Activated naive CD8-positive, alpha-beta T cell treated with anti-CD3 and anti-CD28 coated beads, Interleukin-2, amount 50 U/mL, for 24 hours (primary cell): ENCODE measurements at regions not wholly inside any gene's neighbourhood (a gene's known extent, or its start where the extent isn't known, plus 50 kb on each side); places are given as distances from the start of the nearest gene placed in this dataset.

Experiments used
- ATAC-seq: fragments of 150-1000 bp; cut with Tn5 transposase; one replicate; pipeline ENCODE4 v1.10.0; 2021
- DNase-seq: peaks from one replicate; pipeline ENCODE4 v3.0.0; 2021
- H3K27ac Mint-ChIP-seq: one replicate; pipeline ENCODE4 v1.8.0; 2021; ENCODE audit warnings: mild to moderate bottlenecking, mixed read lengths
- H3K27me3 Mint-ChIP-seq: one replicate; pipeline ENCODE4 v1.8.0; 2021; ENCODE audit warnings: mixed read lengths
- H3K36me3 Mint-ChIP-seq: one replicate; pipeline ENCODE4 v1.8.0; 2021; ENCODE audit warnings: low read depth, mixed read lengths
- H3K4me1 Mint-ChIP-seq: one replicate; pipeline ENCODE4 v1.8.0; 2021; ENCODE audit warnings: mixed read lengths
- H3K4me3 Mint-ChIP-seq: one replicate; pipeline ENCODE4 v1.8.0; 2021; ENCODE audit warnings: mild to moderate bottlenecking, moderate library complexity, mixed read lengths
- H3K9me3 Mint-ChIP-seq: one replicate; pipeline ENCODE4 v1.8.0; 2021; ENCODE audit warnings: mixed read lengths

DNA sequence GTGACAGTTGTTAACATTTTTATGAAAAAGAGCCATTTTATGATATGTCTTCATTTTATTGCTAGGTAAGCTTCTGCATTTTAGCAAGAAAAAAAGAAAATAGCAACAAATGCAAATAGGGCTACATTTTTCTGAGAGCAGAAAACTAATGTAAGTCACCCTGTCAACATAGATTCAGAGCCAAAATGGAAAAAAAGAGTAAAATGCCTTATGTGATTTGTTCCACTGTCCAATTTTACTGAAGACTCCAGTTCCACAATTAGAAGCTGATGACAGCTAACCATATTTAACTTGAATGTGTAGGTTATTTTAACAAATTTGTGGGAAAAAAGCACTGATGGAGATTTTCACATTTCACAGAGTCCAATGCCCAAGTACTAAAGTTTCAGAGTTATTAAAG, 772.3 kb downstream of the FAT4 start:
- no peaks in the 10 kb centered on the region for H3K36me3 Mint-ChIP-seq

DNA sequence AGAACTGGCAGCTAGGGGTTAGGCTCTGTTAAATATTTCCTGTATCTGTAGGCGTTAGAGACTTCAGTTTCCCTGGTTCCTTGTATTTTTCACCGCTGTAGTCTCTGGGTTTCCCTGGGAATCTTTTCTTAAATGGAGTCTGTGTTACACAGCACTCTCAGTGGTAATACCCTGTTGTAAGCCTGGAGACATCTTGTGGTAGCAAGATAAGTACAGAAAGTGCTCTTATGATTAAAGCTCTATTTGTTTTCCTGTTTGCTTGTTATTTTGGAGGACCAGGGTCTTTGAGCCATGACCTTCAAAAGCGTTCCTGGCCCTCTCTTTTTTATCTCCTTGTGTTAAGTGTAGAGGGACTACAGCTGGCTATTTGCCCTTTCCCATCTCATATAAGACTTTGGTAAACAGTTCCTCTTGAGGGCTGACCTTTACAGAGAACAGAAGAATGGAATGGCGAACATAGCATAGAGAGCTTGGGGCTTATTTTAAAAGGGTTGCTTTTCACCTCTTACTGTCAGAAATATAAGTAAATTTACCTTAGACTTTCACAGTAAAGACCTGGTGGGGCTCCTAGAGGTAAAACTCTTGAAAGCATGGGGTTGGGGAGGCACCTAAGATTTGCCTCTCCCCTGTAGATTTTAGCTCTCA, 782.5 kb downstream of the FAT4 start:
- Mint-ChIP-seq H3K4me1 (no peaks in the 10 kb centered on the region), H3K36me3 (no peaks in the 10 kb centered on the region), H3K27ac (no peak overlapping the region), H3K27me3 (no peaks in the 10 kb centered on the region), H3K9me3 (peaks cover 13% of the 10 kb centered on the region), H3K4me3 (no peak overlapping the region)
- no peak for ATAC-seq
- DNase-seq = no peak

More for the DNA sequence above, 772.3 kb downstream of the FAT4 start:
- no peak for DNase-seq
- no peaks in the 10 kb centered on the region for H3K27me3 Mint-ChIP-seq
- no peak for ATAC-seq
- H3K9me3 Mint-ChIP-seq = peaks cover 3% of the 10 kb centered on the region
- H3K27ac Mint-ChIP-seq = no peak overlapping the region
- H3K4me1 Mint-ChIP-seq = no peaks in the 10 kb centered on the region
- H3K4me3 Mint-ChIP-seq = no peak overlapping the region

GRCh38 chr4:126106658-126107057, 791.9 kb downstream of the FAT4 start:
- Mint-ChIP-seq H3K9me3 (peaks cover 15% of the 10 kb centered on the region), H3K4me1 (no peaks in the 10 kb centered on the region), H3K4me3 (no peak overlapping the region), H3K27me3 (no peaks in the 10 kb centered on the region), H3K27ac (no peak overlapping the region), H3K36me3 (no peaks in the 10 kb centered on the region)
- DNase-seq (no peak), ATAC-seq (no peak)

DNA sequence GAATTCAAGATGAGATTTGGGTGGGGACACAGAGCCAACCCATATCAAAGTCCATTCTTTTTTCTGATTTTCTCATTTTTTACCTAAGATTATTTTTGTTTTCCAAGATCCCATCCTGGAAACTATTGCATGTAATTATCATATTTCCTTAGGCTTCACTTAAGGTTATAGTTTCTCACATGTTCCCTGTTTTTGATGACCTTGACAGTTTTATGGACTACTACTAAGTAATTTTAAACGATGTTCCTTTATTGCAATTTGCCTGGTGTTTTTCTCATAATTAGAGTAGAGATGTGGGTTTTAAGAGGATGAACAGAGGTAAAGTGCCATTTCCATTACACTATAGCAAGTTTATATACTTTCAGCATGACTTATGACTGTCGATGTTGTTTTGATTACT, 795.1 kb downstream of the FAT4 start:
- no peaks in the 10 kb centered on the region for H3K36me3 Mint-ChIP-seq
- H3K4me3 Mint-ChIP-seq = no peak overlapping the region
- no peak for ATAC-seq
- peaks cover 25% of the 10 kb centered on the region for H3K9me3 Mint-ChIP-seq
- H3K4me1 Mint-ChIP-seq = no peaks in the 10 kb centered on the region
- no peak overlapping the region for H3K27ac Mint-ChIP-seq
- no peak for DNase-seq
- H3K27me3 Mint-ChIP-seq = no peaks in the 10 kb centered on the region

GRCh38 chr4:126113058-126113457, 798.3 kb downstream of the FAT4 start:
- H3K4me1 Mint-ChIP-seq = no peaks in the 10 kb centered on the region
- H3K9me3 Mint-ChIP-seq = peaks cover 21% of the 10 kb centered on the region
- no peak overlapping the region for H3K27ac Mint-ChIP-seq
- no peaks in the 10 kb centered on the region for H3K36me3 Mint-ChIP-seq
- DNase-seq (no peak), ATAC-seq (no peak)
- no peaks in the 10 kb centered on the region for H3K27me3 Mint-ChIP-seq
- H3K4me3 Mint-ChIP-seq = no peak overlapping the region

DNA sequence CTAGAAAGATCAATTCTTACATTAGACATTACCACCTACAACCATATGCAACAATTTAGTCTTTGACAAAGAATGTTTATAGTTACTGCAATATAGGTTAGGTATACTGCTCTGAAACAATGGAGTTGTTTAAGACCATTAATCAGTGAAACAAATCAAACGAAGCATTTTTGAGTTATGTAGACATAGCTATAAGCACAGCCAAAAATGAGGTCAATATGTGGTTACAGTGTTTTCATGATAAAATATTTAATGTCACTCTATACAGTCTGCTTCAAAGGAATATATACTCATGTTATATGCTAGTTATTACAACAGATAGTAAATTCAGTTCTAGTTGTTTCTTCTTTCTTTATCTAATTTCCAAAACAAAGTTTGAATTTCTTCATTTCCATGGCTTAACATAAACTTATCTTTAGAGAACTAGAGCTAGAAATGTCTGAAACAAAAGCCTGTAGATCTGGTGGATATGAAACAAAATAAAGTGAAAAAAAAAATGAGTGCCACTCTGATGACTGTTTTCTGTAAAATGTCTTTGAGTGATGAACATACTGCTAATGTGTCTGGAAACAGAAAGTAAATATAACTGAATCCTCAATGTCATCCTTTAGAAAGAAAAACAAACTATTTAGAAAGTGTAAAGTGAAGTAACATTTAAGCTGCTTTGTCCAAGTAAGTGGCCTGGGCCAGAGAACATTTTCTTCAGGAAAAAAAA, 809.0 kb downstream of the FAT4 start:
- Mint-ChIP-seq H3K4me1 (no peaks in the 10 kb centered on the region), H3K27ac (no peak overlapping the region), H3K36me3 (no peaks in the 10 kb centered on the region), H3K4me3 (no peak overlapping the region), H3K27me3 (no peaks in the 10 kb centered on the region), H3K9me3 (peaks cover under 1% of the 10 kb centered on the region)
- DNase-seq = no peak
- ATAC-seq = no peak

DNA sequence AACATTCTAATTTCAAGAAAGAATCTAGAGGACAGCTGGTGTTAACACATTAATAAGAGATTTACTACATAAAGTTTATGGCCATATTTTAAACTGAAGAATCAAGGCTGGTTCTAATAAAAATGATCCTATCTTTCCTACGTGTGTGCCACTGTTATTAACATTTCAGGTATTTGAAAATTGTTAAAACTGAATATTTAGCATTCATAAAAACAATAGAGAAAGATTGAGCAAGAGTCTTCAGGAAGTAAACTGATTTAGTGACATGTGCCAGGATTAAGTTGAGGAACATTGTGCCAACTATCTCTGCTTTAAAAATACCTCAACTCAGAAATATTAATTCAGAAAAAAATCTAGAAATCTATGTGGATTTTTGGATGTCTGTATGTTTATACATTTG, 810.1 kb downstream of the FAT4 start:
- H3K27me3 Mint-ChIP-seq = no peaks in the 10 kb centered on the region
- no peak overlapping the region for H3K27ac Mint-ChIP-seq
- DNase-seq (no peak), ATAC-seq (no peak)
- H3K36me3 Mint-ChIP-seq = no peaks in the 10 kb centered on the region
- H3K4me3 Mint-ChIP-seq = no peak overlapping the region
- no peaks in the 10 kb centered on the region for H3K4me1 Mint-ChIP-seq
- H3K9me3 Mint-ChIP-seq = no peaks in the 10 kb centered on the region

DNA sequence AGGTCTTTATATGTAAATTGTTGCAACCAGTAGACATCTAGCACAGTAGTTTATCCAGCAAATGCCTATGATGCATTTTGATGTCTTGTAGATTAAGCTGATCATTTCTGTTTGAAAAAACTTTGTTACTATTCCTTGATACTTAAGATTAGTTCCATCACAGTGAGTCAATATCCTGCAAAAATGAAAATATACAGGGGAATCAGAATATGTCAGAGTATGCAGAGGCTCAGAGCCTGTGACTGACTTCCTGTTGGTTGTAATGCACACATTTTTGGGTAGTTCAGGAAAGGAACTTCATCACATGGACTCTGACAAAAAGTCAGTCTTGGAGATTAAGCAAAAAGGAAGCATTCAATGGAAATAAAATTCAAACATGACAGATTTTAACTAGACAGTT, 815.5 kb downstream of the FAT4 start:
- H3K9me3 Mint-ChIP-seq = peaks cover 15% of the 10 kb centered on the region

GRCh38 chr4:126136922-126137781, 822.4 kb downstream of the FAT4 start:
- Mint-ChIP-seq H3K27ac (no peak overlapping the region), H3K36me3 (no peaks in the 10 kb centered on the region), H3K9me3 (peaks cover 14% of the 10 kb centered on the region), H3K4me1 (no peaks in the 10 kb centered on the region), H3K27me3 (no peaks in the 10 kb centered on the region), H3K4me3 (no peak overlapping the region)
- DNase-seq (no peak), ATAC-seq (no peak)

More for the DNA sequence above, 815.5 kb downstream of the FAT4 start:
- ATAC-seq (no peak), DNase-seq (no peak)
- Mint-ChIP-seq H3K27ac (no peak overlapping the region), H3K36me3 (no peaks in the 10 kb centered on the region), H3K27me3 (no peaks in the 10 kb centered on the region), H3K4me3 (no peak overlapping the region), H3K4me1 (no peaks in the 10 kb centered on the region)

DNA sequence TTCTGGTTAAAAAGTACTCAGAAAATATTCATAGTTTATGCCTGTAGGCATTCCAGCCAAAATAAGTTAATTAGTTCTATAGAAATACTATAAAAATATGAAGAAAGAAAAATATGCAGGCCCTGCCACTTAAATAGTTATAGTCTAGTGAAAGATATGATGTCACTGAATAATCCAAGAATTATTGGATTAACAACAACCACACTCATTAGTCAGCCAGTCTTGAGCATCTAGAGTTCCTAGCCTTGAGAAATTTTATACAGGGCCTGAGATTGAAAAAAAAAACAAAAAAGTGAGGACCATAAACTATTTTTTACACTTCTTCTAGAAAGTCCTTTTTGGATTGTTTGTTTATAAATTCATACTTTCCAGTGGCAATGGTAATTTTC, 823.0 kb downstream of the FAT4 start:
- Mint-ChIP-seq H3K36me3 (no peaks in the 10 kb centered on the region), H3K4me3 (no peak overlapping the region), H3K27me3 (no peaks in the 10 kb centered on the region), H3K27ac (no peak overlapping the region), H3K9me3 (peaks cover 14% of the 10 kb centered on the region), H3K4me1 (no peaks in the 10 kb centered on the region)
- ATAC-seq (no peak), DNase-seq (no peak)

DNA sequence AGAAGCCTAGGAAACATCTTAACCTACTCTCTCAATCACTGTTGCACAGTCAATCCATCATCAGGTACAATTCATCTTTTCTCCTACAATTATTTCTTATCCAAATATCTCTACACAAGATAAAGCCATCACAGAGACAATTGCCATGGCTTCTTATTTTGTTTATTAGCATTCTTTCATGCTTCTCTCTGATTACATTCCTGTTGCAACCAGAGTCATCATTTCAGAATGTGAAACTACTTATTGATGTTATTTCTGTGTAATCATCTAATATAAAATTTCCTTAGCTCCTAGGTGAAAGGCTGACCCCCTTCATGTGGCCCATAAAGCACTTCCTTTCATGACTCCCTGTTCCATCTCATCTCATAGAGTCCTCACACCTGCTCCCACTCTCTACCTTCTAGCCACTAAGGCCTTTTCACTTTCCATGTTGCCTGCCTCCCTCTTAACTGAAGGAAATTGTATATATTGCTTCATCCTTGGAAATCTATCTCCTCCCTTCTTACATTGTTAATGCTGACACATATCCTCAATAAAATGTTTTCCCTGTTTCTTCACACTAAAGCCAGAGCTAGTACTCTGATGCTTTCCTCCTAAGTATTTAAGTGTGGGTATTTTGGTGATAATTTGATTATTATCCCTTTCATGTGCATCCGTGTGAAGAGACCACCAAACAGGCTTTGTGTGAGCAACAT, 829.9 kb downstream of the FAT4 start:
- no peak for DNase-seq
- Mint-ChIP-seq H3K36me3 (no peaks in the 10 kb centered on the region), H3K27ac (no peak overlapping the region), H3K4me1 (no peaks in the 10 kb centered on the region), H3K4me3 (no peak overlapping the region), H3K9me3 (peaks cover 5% of the 10 kb centered on the region), H3K27me3 (no peaks in the 10 kb centered on the region)
- no peak for ATAC-seq

DNA sequence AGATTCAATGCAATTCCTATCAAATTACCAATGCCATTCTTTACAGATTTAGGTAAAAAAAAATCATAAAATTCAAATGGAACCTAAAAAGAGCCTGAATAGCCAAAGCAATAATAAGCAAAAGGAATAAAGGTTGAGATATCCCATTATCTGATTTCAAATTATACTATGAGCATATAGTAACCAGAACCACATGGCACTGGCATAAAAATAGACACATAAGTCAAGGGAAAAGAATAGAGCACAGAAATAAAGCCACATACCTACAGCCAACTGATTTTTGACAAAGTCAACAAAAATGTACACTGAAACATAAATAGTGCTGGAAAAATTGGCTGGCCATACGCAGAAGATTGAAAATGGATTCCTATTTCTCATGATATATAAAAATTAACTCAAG, 853.7 kb downstream of the FAT4 start:
- Mint-ChIP-seq H3K4me3 (no peak overlapping the region), H3K36me3 (no peaks in the 10 kb centered on the region), H3K27ac (no peak overlapping the region), H3K27me3 (no peaks in the 10 kb centered on the region), H3K4me1 (no peaks in the 10 kb centered on the region), H3K9me3 (peaks cover 3% of the 10 kb centered on the region)
- ATAC-seq (no peak), DNase-seq (no peak)

- no peaks in the 10 kb centered on the region for H3K4me1 Mint-ChIP-seq
- no peaks in the 10 kb centered on the region for H3K36me3 Mint-ChIP-seq
- ATAC-seq = no peak
- no peaks in the 10 kb centered on the region for H3K27me3 Mint-ChIP-seq
- H3K4me3 Mint-ChIP-seq = no peak overlapping the region
- peaks cover 8% of the 10 kb centered on the region for H3K9me3 Mint-ChIP-seq
- DNase-seq = no peak
- H3K27ac Mint-ChIP-seq = no peak overlapping the region
These were observed 857.4 kb downstream of the FAT4 start for GRCh38 chr4:126172126-126172525.

GRCh38 chr4:126174627-126175026, 859.9 kb downstream of the FAT4 start:
- Mint-ChIP-seq H3K27me3 (no peaks in the 10 kb centered on the region), H3K4me1 (no peaks in the 10 kb centered on the region), H3K4me3 (no peak overlapping the region), H3K36me3 (no peaks in the 10 kb centered on the region), H3K9me3 (peaks cover 9% of the 10 kb centered on the region), H3K27ac (no peak overlapping the region)
- no peak for ATAC-seq
- no peak for DNase-seq
